ENCODE measurements at regions not wholly inside any gene's neighbourhood (a gene's known extent, or its start where the extent isn't known, plus 50 kb on each side); places are given as distances from the start of the nearest gene placed in this dataset.

- TF ChIP-seq CTCF (IDR thresholded peaks at IDR 0.05) (no peak), POLR2A (IDR thresholded peaks at IDR 0.05) (no peak)
- no peak overlapping the region for H3K4me3 ChIP-seq (ENCODE audit: low read depth, poor library complexity, severe bottlenecking)
- DNase-seq (ENCODE audit: low spot score in 2 of 2), result no peak
- 64 to 73% methylated on average over 1 to 4 of the region's 4 CpGs for WGBS, 2 donors
- intact Hi-C loops (cut with DNase I; ENCODE audit: low total_unique reads), result no loop called here
These were observed 620.0 kb downstream of the RAPGEF2 start for GRCh38 chr4:159722918-159723317.

- intact Hi-C loops (cut with DNase I; ENCODE audit: low total_unique reads), result no loop called here
- no peak for TF ChIP-seq CTCF (IDR thresholded peaks at IDR 0.05)
- no peak overlapping the region for H3K4me3 ChIP-seq (ENCODE audit: low read depth, poor library complexity, severe bottlenecking)
- 68 to 71% methylated on average over 6 to 8 of the region's 8 CpGs for WGBS, 2 donors
- no peak for DNase-seq (ENCODE audit: low spot score in 2 of 2)
These were observed 620.6 kb downstream of the RAPGEF2 start for GRCh38 chr4:159723341-159724048.

- intact Hi-C loops (cut with DNase I; ENCODE audit: low total_unique reads), result no loop called here
- TF ChIP-seq CTCF (IDR thresholded peaks at IDR 0.05) (no peak), POLR2A (IDR thresholded peaks at IDR 0.05) (no peak)
- H3K4me3 ChIP-seq (ENCODE audit: low read depth, poor library complexity, severe bottlenecking), result no peak overlapping the region
- no peak for DNase-seq (ENCODE audit: low spot score in 2 of 2)
- WGBS, 2 donors, result 79% methylated on average over 1 of the region's 1 CpG
These were observed 622.7 kb downstream of the RAPGEF2 start for GRCh38 chr4:159725571-159725970.

GRCh38 chr4:159735281-159736207, 632.7 kb downstream of the RAPGEF2 start:
- WGBS, 2 donors, result 78 to 82% methylated on average over 6 of the region's 6 CpGs
- no peak for DNase-seq (ENCODE audit: low spot score in 2 of 2)
- intact Hi-C loops (cut with DNase I; ENCODE audit: low total_unique reads), result no loop called here
- TF ChIP-seq POLR2A (IDR thresholded peaks at IDR 0.05) (no peak), CTCF (IDR thresholded peaks at IDR 0.05) (no peak)
- no peak overlapping the region for H3K4me3 ChIP-seq (ENCODE audit: low read depth, poor library complexity, severe bottlenecking)

- H3K4me3 ChIP-seq (ENCODE audit: low read depth, poor library complexity, severe bottlenecking), result no peak overlapping the region
- WGBS, 2 donors, result 77 to 78% methylated on average over 7 of the region's 7 CpGs
- TF ChIP-seq POLR2A (IDR thresholded peaks at IDR 0.05), result no peak
- intact Hi-C loops (cut with DNase I; ENCODE audit: low total_unique reads), result no loop called here
- DNase-seq (ENCODE audit: low spot score in 2 of 2), result no peak
These were observed 633.5 kb downstream of the RAPGEF2 start for GRCh38 chr4:159736411-159736810.

- H3K4me3 ChIP-seq (ENCODE audit: low read depth, poor library complexity, severe bottlenecking), result no peak overlapping the region
- TF ChIP-seq CTCF (IDR thresholded peaks at IDR 0.05), result no peak
- no peak for TF ChIP-seq POLR2A (IDR thresholded peaks at IDR 0.05)
- no peak for DNase-seq (ENCODE audit: low spot score in 2 of 2)
- 39 to 42% methylated on average over 2 of the region's 2 CpGs for WGBS, 2 donors
- intact Hi-C loops (cut with DNase I; ENCODE audit: low total_unique reads), result no loop called here
These were observed 641.1 kb downstream of the RAPGEF2 start for GRCh38 chr4:159743971-159744370.

All from lower leg skin (tissue), 4 donors.